ENCODE measurements at regions not wholly inside any gene's neighbourhood (a gene's known extent, or its start where the extent isn't known, plus 50 kb on each side); places are given as distances from the start of the nearest gene placed in this dataset.

DNA sequence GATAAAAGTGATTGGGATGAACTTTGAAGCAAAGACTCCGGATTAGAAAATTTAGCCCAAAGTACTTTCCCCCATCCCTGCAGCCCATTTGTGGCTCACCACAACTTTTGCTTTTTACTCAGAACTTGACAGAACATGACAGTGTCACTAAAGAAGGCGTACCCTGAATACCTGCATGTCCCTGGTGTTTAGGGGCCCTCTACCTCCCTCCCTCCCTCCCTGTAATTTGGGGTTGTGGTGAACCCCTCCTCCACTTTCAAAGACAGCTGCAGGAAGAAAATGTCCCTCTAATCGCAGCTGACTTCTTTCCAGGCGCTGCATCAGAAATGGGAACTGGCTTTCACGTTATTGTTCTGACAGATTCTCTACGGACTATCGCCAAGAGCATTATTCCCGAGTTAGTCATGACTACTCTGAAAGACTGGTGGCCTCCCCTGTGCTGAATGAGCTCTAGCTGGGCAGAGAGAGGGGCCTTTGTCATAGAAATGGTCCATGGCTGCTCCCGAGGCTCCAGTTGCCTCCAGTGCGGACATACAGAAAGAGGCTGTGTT lies 93.2 kb upstream of the ARHGEF3 start:
- Histone ChIP-seq H3K27me3 (ENCODE audit: control insufficient read depth, insufficient read depth, low read length) (no peaks in the 10 kb centered on the region), H3K4me3 (ENCODE audit: insufficient read depth, low read depth, low read length) (no peak overlapping the region), H3K36me3 (replicated peaks; ENCODE audit: control insufficient read depth, insufficient read depth, low read length) (no peaks in the 10 kb centered on the region)
- DNase-seq: no peak

GRCh38 chr3:56890448-56891091 lies 88.8 kb upstream of the ARHGEF3 start:
- H3K4me3 ChIP-seq (ENCODE audit: insufficient read depth, low read depth, low read length): no peak overlapping the region
- no peaks in the 10 kb centered on the region for H3K36me3 ChIP-seq (replicated peaks; ENCODE audit: control insufficient read depth, insufficient read depth, low read length)
- DNase-seq: no peak
- H3K27me3 ChIP-seq (ENCODE audit: control insufficient read depth, insufficient read depth, low read length): no peaks in the 10 kb centered on the region

DNA sequence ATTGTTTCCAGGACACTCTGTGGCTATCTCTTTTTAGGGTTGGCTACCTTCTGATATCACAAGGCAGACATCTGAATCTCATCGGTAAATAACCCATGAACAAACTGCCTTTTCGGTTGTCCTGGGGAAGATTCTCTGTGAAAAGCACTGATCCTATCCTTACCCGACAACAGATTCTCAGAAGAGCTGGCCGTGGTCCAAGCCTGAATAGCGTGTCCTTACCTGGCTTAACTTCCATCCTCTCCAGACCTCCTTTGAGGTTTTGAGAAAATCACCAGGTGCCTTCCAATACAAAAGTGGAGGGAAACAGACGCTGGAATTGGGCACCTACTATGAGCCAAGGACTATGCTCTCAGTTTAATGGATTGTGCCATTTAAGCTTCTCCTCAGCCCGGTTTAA lies 87.4 kb upstream of the ARHGEF3 start:
- H3K36me3 ChIP-seq (replicated peaks; ENCODE audit: control insufficient read depth, insufficient read depth, low read length): no peaks in the 10 kb centered on the region
- H3K27me3 ChIP-seq (ENCODE audit: control insufficient read depth, insufficient read depth, low read length): no peaks in the 10 kb centered on the region
- no peak for DNase-seq
- no peak overlapping the region for H3K4me3 ChIP-seq (ENCODE audit: insufficient read depth, low read depth, low read length)

DNA sequence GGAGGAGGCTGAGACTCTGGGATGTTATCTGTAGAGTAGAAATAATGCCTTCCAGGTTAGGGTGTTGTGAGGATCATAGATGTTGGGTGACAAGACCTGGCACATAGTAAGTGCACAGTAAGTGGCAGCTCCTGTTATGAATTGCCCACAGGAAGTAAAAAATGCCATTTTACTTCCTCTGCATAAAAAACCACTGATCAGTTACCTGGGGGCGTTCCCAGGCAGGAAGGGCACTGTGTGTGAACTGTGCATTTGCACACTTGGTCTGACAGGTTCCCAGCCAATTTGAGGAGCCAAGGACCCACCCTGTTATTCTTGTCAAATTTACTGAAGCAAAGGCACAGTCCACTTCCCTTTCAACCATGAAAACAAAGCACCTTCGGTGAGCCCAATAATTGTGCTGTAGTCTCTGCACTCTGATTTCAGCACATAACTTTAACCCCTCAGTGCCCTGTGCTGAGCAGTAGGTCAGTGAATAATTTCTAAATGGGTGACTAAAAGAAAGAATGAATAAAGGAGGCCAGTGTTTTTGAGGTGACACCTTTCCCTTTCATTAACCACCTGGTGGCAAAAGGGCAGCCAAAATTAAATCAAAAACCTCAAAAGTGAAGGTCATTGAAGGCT lies 85.8 kb upstream of the ARHGEF3 start:
- Histone ChIP-seq H3K27me3 (ENCODE audit: control insufficient read depth, insufficient read depth, low read length) (no peaks in the 10 kb centered on the region), H3K36me3 (replicated peaks; ENCODE audit: control insufficient read depth, insufficient read depth, low read length) (no peaks in the 10 kb centered on the region), H3K4me3 (ENCODE audit: insufficient read depth, low read depth, low read length) (no peak overlapping the region)
- no peak for DNase-seq

GRCh38 chr3:56886314-56886713 lies 84.6 kb upstream of the ARHGEF3 start:
- no peaks in the 10 kb centered on the region for H3K36me3 ChIP-seq (replicated peaks; ENCODE audit: control insufficient read depth, insufficient read depth, low read length)
- no peaks in the 10 kb centered on the region for H3K27me3 ChIP-seq (ENCODE audit: control insufficient read depth, insufficient read depth, low read length)
- no peak for DNase-seq
- H3K4me3 ChIP-seq (ENCODE audit: insufficient read depth, low read depth, low read length): no peak overlapping the region

- no peak for DNase-seq
- Histone ChIP-seq H3K4me3 (ENCODE audit: insufficient read depth, low read depth, low read length) (no peak overlapping the region), H3K27me3 (ENCODE audit: control insufficient read depth, insufficient read depth, low read length) (no peaks in the 10 kb centered on the region), H3K36me3 (replicated peaks; ENCODE audit: control insufficient read depth, insufficient read depth, low read length) (no peaks in the 10 kb centered on the region)
These were observed 84.1 kb upstream of the ARHGEF3 start for GRCh38 chr3:56885879-56886278.

- H3K27me3 ChIP-seq (ENCODE audit: control insufficient read depth, insufficient read depth, low read length): no peaks in the 10 kb centered on the region
- no peak for DNase-seq
These were observed 83.7 kb upstream of the ARHGEF3 start for GRCh38 chr3:56885453-56885852.

DNA sequence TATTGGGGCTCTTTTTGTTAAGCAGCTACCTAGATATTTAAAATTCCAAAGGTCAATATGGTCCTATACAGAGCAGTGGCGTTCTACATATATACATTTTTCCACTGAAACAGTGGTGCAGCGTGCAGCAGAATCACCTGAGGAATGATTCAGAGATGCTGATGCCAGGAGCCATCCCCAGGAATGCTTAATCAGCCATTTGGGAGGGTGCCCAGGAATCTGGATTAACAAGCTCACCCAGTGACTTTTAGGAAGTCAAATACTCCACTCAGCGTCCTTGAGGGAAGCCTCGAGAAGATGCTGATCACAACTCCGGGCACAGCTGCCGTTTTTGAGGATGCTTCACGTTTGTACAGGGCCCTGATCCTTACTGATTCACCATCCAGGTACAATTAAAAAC lies 82.6 kb upstream of the ARHGEF3 start:
- no peak overlapping the region for H3K4me3 ChIP-seq (ENCODE audit: insufficient read depth, low read depth, low read length)
- no peak for DNase-seq

More at GRCh38 chr3:56885453-56885852, 83.7 kb upstream of the ARHGEF3 start:
- no peaks in the 10 kb centered on the region for H3K36me3 ChIP-seq (replicated peaks; ENCODE audit: control insufficient read depth, insufficient read depth, low read length)
- H3K4me3 ChIP-seq (ENCODE audit: insufficient read depth, low read depth, low read length): no peak overlapping the region

DNA sequence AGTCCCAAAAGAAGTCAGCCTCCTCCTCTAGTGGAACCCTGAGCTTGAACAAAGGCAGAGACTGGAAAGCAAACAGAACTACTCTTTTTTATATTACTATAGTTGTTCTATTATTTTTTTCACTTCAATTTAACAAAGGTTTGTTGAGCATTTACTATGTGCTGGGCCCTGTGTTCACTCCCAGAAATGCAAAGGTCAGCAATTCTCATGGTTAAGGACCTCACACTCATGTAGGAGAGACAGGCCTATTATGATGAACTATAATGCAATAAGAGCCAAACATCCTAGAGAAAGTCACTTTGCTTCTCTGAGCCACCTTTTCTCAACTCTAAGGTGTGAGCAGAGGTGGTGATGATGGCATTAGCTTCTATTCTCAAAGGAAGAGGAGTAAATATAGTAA lies 82.1 kb upstream of the ARHGEF3 start:
- DNase-seq: no peak
- no peak overlapping the region for H3K4me3 ChIP-seq (ENCODE audit: insufficient read depth, low read depth, low read length)
- H3K36me3 ChIP-seq (replicated peaks; ENCODE audit: control insufficient read depth, insufficient read depth, low read length): no peaks in the 10 kb centered on the region
- no peaks in the 10 kb centered on the region for H3K27me3 ChIP-seq (ENCODE audit: control insufficient read depth, insufficient read depth, low read length)

More for the DNA sequence above, 82.6 kb upstream of the ARHGEF3 start:
- Histone ChIP-seq H3K27me3 (ENCODE audit: control insufficient read depth, insufficient read depth, low read length) (no peaks in the 10 kb centered on the region), H3K36me3 (replicated peaks; ENCODE audit: control insufficient read depth, insufficient read depth, low read length) (no peaks in the 10 kb centered on the region)

DNA sequence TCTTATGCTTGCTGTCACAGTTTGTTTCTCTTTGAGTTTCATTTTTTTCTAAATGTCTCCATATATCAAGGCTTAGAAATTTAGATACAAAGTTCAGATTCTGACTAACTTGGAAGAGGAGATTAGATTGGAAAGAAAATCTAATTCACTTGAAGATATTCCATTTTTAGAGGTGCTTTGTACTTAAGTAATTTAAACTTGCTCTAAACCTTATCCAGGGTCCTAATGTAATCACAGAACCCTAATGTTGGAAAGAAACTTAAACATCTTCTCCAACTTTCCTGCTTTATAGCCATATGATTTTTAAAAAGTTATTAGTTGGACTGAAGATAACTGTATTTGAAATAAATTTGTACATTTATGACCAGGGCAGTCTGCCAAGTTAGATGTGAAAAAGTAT lies 81.1 kb upstream of the ARHGEF3 start:
- DNase-seq: no peak
- Histone ChIP-seq H3K36me3 (replicated peaks; ENCODE audit: control insufficient read depth, insufficient read depth, low read length) (no peaks in the 10 kb centered on the region), H3K27me3 (ENCODE audit: control insufficient read depth, insufficient read depth, low read length) (no peaks in the 10 kb centered on the region), H3K4me3 (ENCODE audit: insufficient read depth, low read depth, low read length) (no peak overlapping the region)

DNA sequence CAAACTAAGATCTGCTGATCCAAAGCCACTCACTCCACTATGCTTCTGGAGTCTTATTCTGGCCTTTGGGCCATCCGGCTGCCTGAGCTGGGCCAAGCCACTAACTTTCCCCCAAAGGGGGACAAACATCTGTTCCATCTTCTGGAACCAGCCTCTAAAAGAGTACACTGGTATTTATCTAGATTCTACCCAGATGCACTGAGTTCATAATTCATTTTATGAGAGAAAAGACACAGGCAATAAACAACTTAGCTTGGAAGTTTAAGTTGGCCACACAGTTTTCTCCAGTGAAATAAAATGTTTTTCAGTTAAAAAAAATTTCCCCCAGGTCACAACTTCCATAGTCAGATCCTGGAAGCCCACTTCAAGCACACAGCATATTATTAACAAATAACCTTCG lies 80.1 kb upstream of the ARHGEF3 start:
- Histone ChIP-seq H3K36me3 (replicated peaks; ENCODE audit: control insufficient read depth, insufficient read depth, low read length) (no peaks in the 10 kb centered on the region), H3K4me3 (ENCODE audit: insufficient read depth, low read depth, low read length) (no peak overlapping the region), H3K27me3 (ENCODE audit: control insufficient read depth, insufficient read depth, low read length) (no peaks in the 10 kb centered on the region)
- no peak for DNase-seq

GRCh38 chr3:56880720-56881575 lies 79.2 kb upstream of the ARHGEF3 start:
- Histone ChIP-seq H3K27me3 (ENCODE audit: control insufficient read depth, insufficient read depth, low read length) (no peaks in the 10 kb centered on the region), H3K4me3 (ENCODE audit: insufficient read depth, low read depth, low read length) (no peak overlapping the region), H3K36me3 (replicated peaks; ENCODE audit: control insufficient read depth, insufficient read depth, low read length) (no peaks in the 10 kb centered on the region)
- no peak for DNase-seq

DNA sequence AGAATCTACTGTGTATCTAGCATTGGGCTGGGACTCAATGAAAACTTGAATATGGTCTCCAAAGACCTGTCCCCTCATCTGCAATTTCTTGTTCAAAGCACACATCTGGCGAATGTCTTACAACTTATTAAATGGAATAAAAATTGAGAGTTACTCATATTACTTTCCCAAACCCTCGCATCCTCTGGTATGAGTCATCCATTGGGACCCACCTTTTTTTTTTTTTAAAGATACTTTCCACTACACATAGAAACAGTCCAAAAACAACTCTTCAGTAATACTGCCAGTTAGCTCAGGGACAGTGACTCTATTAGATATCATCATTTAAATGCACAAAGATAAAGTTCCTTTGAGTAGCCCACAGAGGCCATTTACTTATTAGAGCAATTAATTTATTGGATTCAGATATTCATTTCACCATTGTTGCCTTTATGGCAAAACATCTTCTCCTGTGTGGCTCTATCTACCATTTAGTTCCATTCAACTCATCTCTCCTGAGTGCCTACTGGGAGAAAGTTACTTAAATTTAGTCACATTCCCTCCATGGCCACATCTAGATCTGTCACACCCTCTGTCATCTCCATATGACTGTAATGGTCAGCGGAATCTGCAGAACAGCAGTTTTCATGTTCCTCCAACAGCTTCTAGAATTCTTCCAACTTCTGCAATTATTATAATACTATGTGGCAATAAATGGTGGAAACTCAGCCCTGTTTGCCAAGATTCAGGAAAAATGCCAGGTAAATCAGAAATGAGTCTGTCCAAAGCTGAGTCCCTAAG lies 77.9 kb upstream of the ARHGEF3 start:
- no peaks in the 10 kb centered on the region for H3K36me3 ChIP-seq (replicated peaks; ENCODE audit: control insufficient read depth, insufficient read depth, low read length)
- H3K27me3 ChIP-seq (ENCODE audit: control insufficient read depth, insufficient read depth, low read length): no peaks in the 10 kb centered on the region
- no peak for DNase-seq
- H3K4me3 ChIP-seq (ENCODE audit: insufficient read depth, low read depth, low read length): no peak overlapping the region

DNA sequence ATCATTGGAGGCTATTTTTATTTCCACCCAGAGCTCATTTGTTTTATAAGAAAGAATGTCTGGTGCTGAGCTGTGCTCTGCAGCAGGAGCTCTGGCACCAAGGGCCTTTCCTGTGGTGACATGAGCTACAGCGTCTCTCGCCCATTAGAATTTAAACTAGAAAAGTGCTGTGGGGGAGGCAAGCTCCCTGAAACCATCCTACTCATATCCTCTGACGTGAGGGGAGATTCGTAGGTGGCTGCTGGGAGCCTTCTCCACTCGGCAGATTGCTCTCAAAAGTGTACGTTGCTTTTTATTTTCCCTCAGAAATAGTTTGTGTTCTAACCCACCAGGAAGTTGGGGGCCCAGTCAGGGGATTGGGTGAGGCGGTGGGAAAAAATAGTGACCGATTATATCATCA lies 76.3 kb upstream of the ARHGEF3 start:
- Histone ChIP-seq H3K36me3 (replicated peaks; ENCODE audit: control insufficient read depth, insufficient read depth, low read length) (no peaks in the 10 kb centered on the region), H3K27me3 (ENCODE audit: control insufficient read depth, insufficient read depth, low read length) (no peaks in the 10 kb centered on the region), H3K4me3 (ENCODE audit: insufficient read depth, low read depth, low read length) (no peak overlapping the region)
- DNase-seq: no peak

All from H7 (cell line).